Panc1 (cell line): ENCODE measurements at regions not wholly inside any gene's neighbourhood (a gene's known extent, or its start where the extent isn't known, plus 50 kb on each side); places are given as distances from the start of the nearest gene placed in this dataset.

Source experiments
- ATAC-seq: fragments of 200-7000 bp; cut with Tn5 transposase; 2 replicates; pipeline ENCODE4 v1.9.1; 2020; ENCODE audit warnings: mild to moderate bottlenecking, moderate library complexity
- BruUV-seq: library from RNA; stranded (reverse); fragments of 400-500 nt; replicated peaks from 2 replicates; lab custom pipeline; 2021; lab: Mats Ljungman, UMichigan
- CTCF ChIA-PET: fragments of 300-600 bp; sonication (Branson Sonifier 250); formaldehyde crosslinking; loops from one replicate; lab custom pipeline; 2022; ENCODE audit warnings: antibody characterized with exemption; lab: Charles Lee
- POLR2A ChIA-PET: fragments of 300-600 bp; sonication (Branson Sonifier 250); formaldehyde crosslinking; loops from one replicate; lab custom pipeline; 2022; ENCODE audit warnings: antibody characterized with exemption; lab: Charles Lee
- DNase-seq: peaks from one replicate; pipeline ENCODE4 v3.0.0-alpha.2; 2010; ENCODE audit warnings: low read depth, low spot score
- H3K27ac ChIP-seq: 2 replicates; pipeline ENCODE4 v1.5.1; 2011; ENCODE audit warnings: mild to moderate bottlenecking, low read length, inconsistent platforms
- H3K27me3 ChIP-seq: fragments of 200-500 bp; sonication (Bioruptor generic); 2 replicates; pipeline ENCODE4 v1.6.0; 2014; ENCODE audit warnings: low read length, inconsistent platforms; ENCODE audit not compliant: control insufficient read depth, insufficient read depth
- H3K36me3 ChIP-seq: fragments of 200-500 bp; sonication (Bioruptor generic); 2 replicates; pipeline ENCODE4 v1.5.1; 2014; ENCODE audit warnings: inconsistent platforms, mild to moderate bottlenecking, low read length, moderate library complexity; ENCODE audit not compliant: control insufficient read depth, insufficient read depth
- H3K4me1 ChIP-seq: 2 replicates; pipeline ENCODE4 v1.5.1; 2011; ENCODE audit warnings: inconsistent platforms, mild to moderate bottlenecking, low read length, moderate library complexity; ENCODE audit not compliant: control insufficient read depth, insufficient read depth
- H3K4me3 ChIP-seq, 2 experiments: 2 replicates each; pipeline ENCODE4 v1.5.1; 2011 to 2012; ENCODE audit warnings: low read depth in 2 of 2, low read length in 2 of 2, mild to moderate bottlenecking in 2 of 2, inconsistent platforms in 1 of 2, moderate library complexity in 1 of 2
- H3K9me3 ChIP-seq: fragments of 200-500 bp; sonication (Bioruptor generic); 2 replicates; pipeline ENCODE4 v1.5.1; 2014; ENCODE audit warnings: low read depth, mild to moderate bottlenecking, inconsistent platforms, low read length, moderate library complexity; ENCODE audit not compliant: control insufficient read depth, insufficient read depth
- POLR2AphosphoS5 ChIP-seq: IDR thresholded peaks from 2 replicates; pipeline ENCODE4 v1.6.1; 2012; ENCODE audit warnings: mild to moderate bottlenecking, low read depth, low read length, moderate library complexity
- SIN3A ChIP-seq: IDR thresholded peaks from 2 replicates; pipeline ENCODE4 v1.6.1; 2012; ENCODE audit warnings: low read depth, mild to moderate bottlenecking, low read length, moderate library complexity, borderline replicate concordance; ENCODE audit not compliant: insufficient read depth
- TCF7L2 ChIP-seq: IDR thresholded peaks from 2 replicates; pipeline ENCODE4 v1.6.1; 2011; ENCODE audit warnings: mild to moderate bottlenecking, low read depth, low read length, inconsistent platforms
- in situ Hi-C: cut with HindIII; loops from 2 replicates; pipeline ENCODE4 v1.10.0; 2016; ENCODE audit warnings: low sequenced_read_pairs, low pct_unique_long_range_greater_than_20kb
- intact Hi-C: fragments of 100-400 bp; cut with micrococcal nuclease; formaldehyde crosslinking; loops from one replicate; pipeline ENCODE4 v1.10.0; 2022; ENCODE audit not compliant: unreplicated experiment
- TF ChIP-seq, protein P1 (sequence below): fragments of 450-650 bp; IDR thresholded peaks from 2 replicates; pipeline ENCODE4 v1.5.1; 2017; ENCODE audit warnings: mild to moderate bottlenecking
- TF ChIP-seq, protein P2 (sequence below), 2 experiments: IDR thresholded peaks; 2 replicates each; pipeline ENCODE4 v1.6.1; 2011 to 2012; ENCODE audit warnings: low read depth in 2 of 2, control low read depth in 1 of 2, low read length in 1 of 2, mild to moderate bottlenecking in 1 of 2, moderate library complexity in 1 of 2; ENCODE audit not compliant: insufficient read depth in 1 of 2

DNA sequence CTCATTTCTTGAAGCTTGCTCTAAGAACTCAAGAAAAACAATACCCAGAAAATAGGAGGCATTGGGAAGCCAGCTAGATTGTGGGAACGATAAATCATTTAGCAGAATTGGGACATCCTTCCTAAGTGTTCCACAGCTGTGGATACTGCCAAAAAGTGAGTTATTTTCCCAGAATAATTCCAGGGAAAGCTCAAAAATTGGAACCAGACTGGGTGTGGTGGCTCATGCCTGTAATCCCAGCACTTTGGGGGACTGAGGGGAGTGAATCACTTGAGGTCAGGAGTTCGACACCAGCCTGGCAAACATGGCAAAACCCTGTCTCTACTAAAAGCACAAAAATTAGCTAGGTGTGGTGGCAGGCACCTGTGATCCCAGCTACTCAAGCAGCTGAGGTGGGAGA lies 68.2 kb upstream of the GK2 start:
- no peak for ATAC-seq
- ChIA-PET POLR2A (no interaction called here), CTCF (no interaction called here)
- Histone ChIP-seq H3K4me1 (no peaks in the 10 kb centered on the region), H3K4me3 (no peak overlapping the region), H3K9me3 (no peaks in the 10 kb centered on the region), H3K27me3 (no peaks in the 10 kb centered on the region), H3K36me3 (no peaks in the 10 kb centered on the region), H3K27ac (no peak overlapping the region)
- intact Hi-C loops (no loop called here), in situ Hi-C loops (no loop called here)
- no peak for DNase-seq
- no TSS peak for BruUV-seq
- TF ChIP-seq, protein P1, sequence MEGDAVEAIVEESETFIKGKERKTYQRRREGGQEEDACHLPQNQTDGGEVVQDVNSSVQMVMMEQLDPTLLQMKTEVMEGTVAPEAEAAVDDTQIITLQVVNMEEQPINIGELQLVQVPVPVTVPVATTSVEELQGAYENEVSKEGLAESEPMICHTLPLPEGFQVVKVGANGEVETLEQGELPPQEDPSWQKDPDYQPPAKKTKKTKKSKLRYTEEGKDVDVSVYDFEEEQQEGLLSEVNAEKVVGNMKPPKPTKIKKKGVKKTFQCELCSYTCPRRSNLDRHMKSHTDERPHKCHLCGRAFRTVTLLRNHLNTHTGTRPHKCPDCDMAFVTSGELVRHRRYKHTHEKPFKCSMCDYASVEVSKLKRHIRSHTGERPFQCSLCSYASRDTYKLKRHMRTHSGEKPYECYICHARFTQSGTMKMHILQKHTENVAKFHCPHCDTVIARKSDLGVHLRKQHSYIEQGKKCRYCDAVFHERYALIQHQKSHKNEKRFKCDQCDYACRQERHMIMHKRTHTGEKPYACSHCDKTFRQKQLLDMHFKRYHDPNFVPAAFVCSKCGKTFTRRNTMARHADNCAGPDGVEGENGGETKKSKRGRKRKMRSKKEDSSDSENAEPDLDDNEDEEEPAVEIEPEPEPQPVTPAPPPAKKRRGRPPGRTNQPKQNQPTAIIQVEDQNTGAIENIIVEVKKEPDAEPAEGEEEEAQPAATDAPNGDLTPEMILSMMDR: no peak
- no peak for TF ChIP-seq TCF7L2

DNA sequence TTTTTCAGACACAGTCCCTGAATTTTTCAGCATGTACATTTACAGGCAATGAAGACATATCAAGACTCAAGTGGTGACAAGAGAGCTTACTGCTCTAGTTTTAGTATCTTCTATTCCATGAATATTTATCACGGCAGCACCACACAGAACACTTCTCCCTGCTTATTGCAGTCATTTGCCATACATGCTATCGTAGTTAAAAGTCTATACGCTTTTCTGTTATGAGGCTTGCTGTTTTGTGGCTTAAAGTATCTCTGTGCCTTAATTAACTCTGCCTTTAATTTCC lies 65.4 kb upstream of the GK2 start:
- in situ Hi-C loops (no loop called here), intact Hi-C loops (no loop called here)
- no peak for ATAC-seq
- H3K4me1 ChIP-seq: no peaks in the 10 kb centered on the region
- H3K9me3 ChIP-seq: no peaks in the 10 kb centered on the region
- CTCF ChIA-PET: no interaction called here
- POLR2A ChIA-PET: no interaction called here
- no peak overlapping the region for H3K4me3 ChIP-seq
- BruUV-seq: no TSS peak
- DNase-seq: no peak
- TF ChIP-seq, protein P1: no peak
- TF ChIP-seq TCF7L2 (no peak), POLR2AphosphoS5 (no peak), SIN3A (no peak)
- TF ChIP-seq, protein P2, sequence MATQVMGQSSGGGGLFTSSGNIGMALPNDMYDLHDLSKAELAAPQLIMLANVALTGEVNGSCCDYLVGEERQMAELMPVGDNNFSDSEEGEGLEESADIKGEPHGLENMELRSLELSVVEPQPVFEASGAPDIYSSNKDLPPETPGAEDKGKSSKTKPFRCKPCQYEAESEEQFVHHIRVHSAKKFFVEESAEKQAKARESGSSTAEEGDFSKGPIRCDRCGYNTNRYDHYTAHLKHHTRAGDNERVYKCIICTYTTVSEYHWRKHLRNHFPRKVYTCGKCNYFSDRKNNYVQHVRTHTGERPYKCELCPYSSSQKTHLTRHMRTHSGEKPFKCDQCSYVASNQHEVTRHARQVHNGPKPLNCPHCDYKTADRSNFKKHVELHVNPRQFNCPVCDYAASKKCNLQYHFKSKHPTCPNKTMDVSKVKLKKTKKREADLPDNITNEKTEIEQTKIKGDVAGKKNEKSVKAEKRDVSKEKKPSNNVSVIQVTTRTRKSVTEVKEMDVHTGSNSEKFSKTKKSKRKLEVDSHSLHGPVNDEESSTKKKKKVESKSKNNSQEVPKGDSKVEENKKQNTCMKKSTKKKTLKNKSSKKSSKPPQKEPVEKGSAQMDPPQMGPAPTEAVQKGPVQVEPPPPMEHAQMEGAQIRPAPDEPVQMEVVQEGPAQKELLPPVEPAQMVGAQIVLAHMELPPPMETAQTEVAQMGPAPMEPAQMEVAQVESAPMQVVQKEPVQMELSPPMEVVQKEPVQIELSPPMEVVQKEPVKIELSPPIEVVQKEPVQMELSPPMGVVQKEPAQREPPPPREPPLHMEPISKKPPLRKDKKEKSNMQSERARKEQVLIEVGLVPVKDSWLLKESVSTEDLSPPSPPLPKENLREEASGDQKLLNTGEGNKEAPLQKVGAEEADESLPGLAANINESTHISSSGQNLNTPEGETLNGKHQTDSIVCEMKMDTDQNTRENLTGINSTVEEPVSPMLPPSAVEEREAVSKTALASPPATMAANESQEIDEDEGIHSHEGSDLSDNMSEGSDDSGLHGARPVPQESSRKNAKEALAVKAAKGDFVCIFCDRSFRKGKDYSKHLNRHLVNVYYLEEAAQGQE (IDR thresholded peaks at IDR 0.05; ENCODE audit: insufficient read depth in 1 of 2, low read depth in 2 of 2, low read length in 1 of 2): no peak
- H3K36me3 ChIP-seq: no peaks in the 10 kb centered on the region
- H3K27me3 ChIP-seq: no peaks in the 10 kb centered on the region
- H3K27ac ChIP-seq: no peak overlapping the region
